ENCODE measurements at regions not wholly inside any gene's neighbourhood (a gene's known extent, or its start where the extent isn't known, plus 50 kb on each side); places are given as distances from the start of the nearest gene placed in this dataset.

DNA sequence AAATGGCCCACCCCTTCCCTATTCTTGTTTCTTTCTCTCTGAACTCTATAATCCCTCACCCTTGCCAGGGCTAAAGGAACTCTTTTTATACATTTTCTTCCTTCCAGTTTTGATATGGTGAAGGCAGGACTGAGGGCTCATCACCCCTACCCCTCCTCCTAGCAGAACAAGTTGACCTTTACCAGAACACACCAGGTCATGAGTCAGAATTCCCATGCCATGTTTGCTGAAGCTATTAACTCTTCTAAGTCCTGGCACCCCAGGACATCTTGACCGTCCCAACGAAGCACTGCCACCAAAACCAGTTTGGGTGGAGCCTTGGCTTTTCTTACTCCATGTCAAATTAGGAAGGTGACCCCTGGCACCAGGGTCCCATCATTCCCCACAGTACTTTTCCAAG is 57.5 kb upstream of the DYNLT3 start:
- Histone ChIP-seq H3K27me3 (ENCODE audit: control insufficient read depth, insufficient read depth, low read length) (peaks cover 19% of the 10 kb centered on the region), H3K4me3 (ENCODE audit: low read depth, low read length) (no peak overlapping the region), H3K27ac (ENCODE audit: low read depth, low read length) (no peak overlapping the region), H3K9me3 (ENCODE audit: control insufficient read depth, insufficient read depth, low read length) (no peaks in the 10 kb centered on the region), H3K36me3 (ENCODE audit: control insufficient read depth, insufficient read depth, low read length) (no peaks in the 10 kb centered on the region), H3K4me1 (ENCODE audit: control insufficient read depth, insufficient read depth, low read length) (peaks cover 10% of the 10 kb centered on the region)
- DNase-seq (ENCODE audit: low read depth in 4 of 6, low spot score in 6 of 6), result no peak
- WGBS (ENCODE audit: insufficient coverage), result 68% methylated on average over 2 of the region's 2 CpGs

DNA sequence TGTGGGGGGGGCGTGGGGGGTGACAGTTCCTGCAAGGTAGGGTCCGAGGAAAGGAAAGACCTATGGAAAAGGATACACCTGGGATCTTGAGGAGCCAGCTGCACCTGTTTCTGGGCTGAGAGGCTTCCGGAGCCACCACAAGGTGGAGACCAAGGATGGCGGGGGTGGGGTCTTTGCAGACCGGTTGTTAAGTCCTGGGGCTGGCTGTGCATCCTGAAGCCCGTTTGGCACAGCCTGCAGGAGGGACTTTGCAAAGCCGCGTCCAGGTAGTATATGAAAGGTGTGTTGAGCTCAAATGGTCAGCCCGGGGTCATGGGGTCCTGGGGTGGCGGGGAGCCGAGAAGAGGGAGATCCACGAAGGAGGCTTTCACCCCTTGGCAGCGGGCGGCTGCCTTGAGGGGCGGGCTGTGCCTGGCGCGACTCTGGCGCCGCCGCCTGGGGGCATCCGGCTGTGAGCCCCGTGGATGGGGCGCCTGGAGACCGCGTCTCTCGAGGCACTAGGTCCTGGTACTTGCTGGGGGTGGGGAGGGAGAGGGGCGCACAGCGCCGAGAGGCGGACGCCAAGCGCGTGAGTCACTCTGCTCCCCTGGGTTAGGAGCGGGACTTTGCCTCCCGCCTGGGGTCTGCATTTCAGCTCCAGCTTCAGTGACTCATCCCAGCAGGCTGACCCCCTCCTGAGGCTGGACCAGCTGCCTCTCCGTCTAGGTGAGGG is 58.2 kb upstream of the DYNLT3 start:
- Histone ChIP-seq H3K27ac (ENCODE audit: low read depth, low read length) (no peak overlapping the region), H3K9me3 (ENCODE audit: control insufficient read depth, insufficient read depth, low read length) (no peaks in the 10 kb centered on the region), H3K27me3 (ENCODE audit: control insufficient read depth, insufficient read depth, low read length) (peaks cover 20% of the 10 kb centered on the region), H3K4me3 (ENCODE audit: low read depth, low read length) (peak overlapping the region; percentile 33), H3K36me3 (ENCODE audit: control insufficient read depth, insufficient read depth, low read length) (no peaks in the 10 kb centered on the region), H3K4me1 (ENCODE audit: control insufficient read depth, insufficient read depth, low read length) (peaks cover 10% of the 10 kb centered on the region)
- WGBS (ENCODE audit: insufficient coverage), result 14% methylated on average over 33 of the region's 36 CpGs
- peak in 2 of 6 donors; percentile 21 to 34 for DNase-seq (ENCODE audit: low read depth in 4 of 6, low spot score in 6 of 6)

DNA sequence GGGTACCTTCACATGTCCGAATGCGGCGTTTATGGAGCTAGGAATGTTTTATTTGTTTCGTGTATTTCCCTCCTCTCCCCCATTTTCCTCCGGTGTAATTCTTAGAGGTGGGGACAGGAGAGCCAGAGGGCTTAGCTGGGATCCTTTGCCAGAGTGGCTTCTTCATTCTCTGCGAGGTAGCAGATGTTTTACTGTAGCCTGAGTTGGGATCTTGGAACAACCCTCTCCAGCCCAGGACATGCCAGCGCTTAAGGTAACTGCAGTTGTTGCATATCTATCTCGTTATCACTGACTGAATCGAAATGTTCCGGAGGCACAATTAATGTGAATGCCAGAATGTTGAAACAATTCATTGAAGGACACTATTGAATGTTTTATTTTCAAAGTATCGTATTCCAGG is 59.0 kb upstream of the DYNLT3 start:
- WGBS (ENCODE audit: insufficient coverage), result 15% methylated on average over 3 of the region's 11 CpGs
- peak in 2 of 6 donors; percentile 1 to 10 for DNase-seq (ENCODE audit: low read depth in 4 of 6, low spot score in 6 of 6)
- Histone ChIP-seq H3K4me1 (ENCODE audit: control insufficient read depth, insufficient read depth, low read length) (peaks cover 10% of the 10 kb centered on the region), H3K27ac (ENCODE audit: low read depth, low read length) (no peak overlapping the region), H3K9me3 (ENCODE audit: control insufficient read depth, insufficient read depth, low read length) (no peaks in the 10 kb centered on the region), H3K36me3 (ENCODE audit: control insufficient read depth, insufficient read depth, low read length) (no peaks in the 10 kb centered on the region), H3K4me3 (ENCODE audit: low read depth, low read length) (peak overlapping the region; percentile 33), H3K27me3 (ENCODE audit: control insufficient read depth, insufficient read depth, low read length) (peaks cover 20% of the 10 kb centered on the region)

DNA sequence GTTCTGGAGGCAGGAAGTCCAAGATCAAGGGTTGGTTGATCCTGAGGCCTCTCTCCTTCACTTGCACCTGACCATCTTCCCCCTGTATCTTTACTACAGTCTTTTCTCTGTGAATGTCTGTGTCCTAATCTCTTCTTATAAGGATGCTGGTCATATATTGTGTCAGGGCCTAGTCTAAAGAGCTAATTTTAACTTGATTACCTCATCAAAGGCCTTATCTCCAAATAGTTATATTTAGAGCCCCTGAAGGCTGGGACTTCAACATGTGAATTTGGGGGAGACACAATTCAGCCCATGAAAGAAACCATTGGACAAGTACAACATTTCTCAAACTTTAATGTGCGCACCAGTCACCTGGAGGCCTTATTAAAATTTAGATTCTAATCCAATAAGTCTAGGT is 62.8 kb upstream of the DYNLT3 start:
- H3K27me3 ChIP-seq (ENCODE audit: control insufficient read depth, insufficient read depth, low read length), result peaks cover 20% of the 10 kb centered on the region
- H3K4me1 ChIP-seq (ENCODE audit: control insufficient read depth, insufficient read depth, low read length), result peaks cover 9% of the 10 kb centered on the region
- DNase-seq (ENCODE audit: low read depth in 4 of 6, low spot score in 6 of 6), result no peak
- H3K36me3 ChIP-seq (ENCODE audit: control insufficient read depth, insufficient read depth, low read length), result no peaks in the 10 kb centered on the region
- WGBS (ENCODE audit: insufficient coverage), result no CpG with 5 or more reads among the region's 1 CpG
- H3K9me3 ChIP-seq (ENCODE audit: control insufficient read depth, insufficient read depth, low read length), result no peaks in the 10 kb centered on the region
- no peak overlapping the region for H3K4me3 ChIP-seq (ENCODE audit: low read depth, low read length)
- H3K27ac ChIP-seq (ENCODE audit: low read depth, low read length), result no peak overlapping the region

DNA sequence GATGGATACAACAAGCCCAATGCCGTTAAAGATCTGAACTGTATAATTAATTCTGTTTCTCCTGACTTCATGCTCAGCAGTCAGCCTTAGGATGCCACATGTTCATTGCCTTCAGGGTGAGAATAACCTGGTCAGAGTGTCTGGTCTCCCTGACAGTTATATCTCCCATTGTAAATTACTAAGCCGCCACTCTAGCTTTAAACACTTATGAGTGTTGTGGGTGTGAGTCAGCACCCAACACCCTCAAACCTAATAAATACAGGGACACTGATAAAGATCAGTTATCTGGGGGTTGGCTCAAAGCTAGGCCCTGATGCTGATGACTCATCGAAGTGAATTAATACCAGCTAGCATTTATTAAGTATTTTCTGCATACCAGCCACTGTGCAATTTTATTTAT is 64.9 kb upstream of the DYNLT3 start:
- Histone ChIP-seq H3K4me3 (ENCODE audit: low read depth, low read length) (no peak overlapping the region), H3K4me1 (ENCODE audit: control insufficient read depth, insufficient read depth, low read length) (no peaks in the 10 kb centered on the region), H3K27ac (ENCODE audit: low read depth, low read length) (no peak overlapping the region), H3K27me3 (ENCODE audit: control insufficient read depth, insufficient read depth, low read length) (peaks cover 5% of the 10 kb centered on the region), H3K36me3 (ENCODE audit: control insufficient read depth, insufficient read depth, low read length) (no peaks in the 10 kb centered on the region), H3K9me3 (ENCODE audit: control insufficient read depth, insufficient read depth, low read length) (no peaks in the 10 kb centered on the region)
- WGBS (ENCODE audit: insufficient coverage), result 100% methylated on average over 1 of the region's 3 CpGs
- no peak for DNase-seq (ENCODE audit: low read depth in 4 of 6, low spot score in 6 of 6)

DNA sequence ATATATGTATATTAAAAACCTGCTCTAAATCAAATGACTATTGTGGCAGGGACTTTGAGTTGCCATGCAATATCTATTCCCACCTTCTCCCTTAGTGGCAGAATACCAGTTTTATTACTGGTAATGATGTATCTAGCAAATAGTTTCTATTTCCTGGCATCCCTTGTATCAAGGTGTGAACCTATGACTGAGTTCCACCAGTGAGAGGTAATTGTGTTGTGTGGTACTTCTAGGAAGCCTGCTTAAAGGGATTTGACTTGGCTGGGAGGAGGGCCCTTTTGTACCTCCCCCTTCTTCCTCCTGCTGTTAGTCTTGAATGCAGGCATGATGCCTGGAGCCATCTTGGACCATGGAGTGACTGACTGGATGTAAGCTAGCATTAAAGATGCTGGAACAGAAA is 65.4 kb upstream of the DYNLT3 start:
- Histone ChIP-seq H3K4me3 (ENCODE audit: low read depth, low read length) (no peak overlapping the region), H3K9me3 (ENCODE audit: control insufficient read depth, insufficient read depth, low read length) (no peaks in the 10 kb centered on the region), H3K27ac (ENCODE audit: low read depth, low read length) (no peak overlapping the region), H3K4me1 (ENCODE audit: control insufficient read depth, insufficient read depth, low read length) (no peaks in the 10 kb centered on the region), H3K27me3 (ENCODE audit: control insufficient read depth, insufficient read depth, low read length) (peaks cover 5% of the 10 kb centered on the region), H3K36me3 (ENCODE audit: control insufficient read depth, insufficient read depth, low read length) (no peaks in the 10 kb centered on the region)
- no peak for DNase-seq (ENCODE audit: low read depth in 4 of 6, low spot score in 6 of 6)

DNA sequence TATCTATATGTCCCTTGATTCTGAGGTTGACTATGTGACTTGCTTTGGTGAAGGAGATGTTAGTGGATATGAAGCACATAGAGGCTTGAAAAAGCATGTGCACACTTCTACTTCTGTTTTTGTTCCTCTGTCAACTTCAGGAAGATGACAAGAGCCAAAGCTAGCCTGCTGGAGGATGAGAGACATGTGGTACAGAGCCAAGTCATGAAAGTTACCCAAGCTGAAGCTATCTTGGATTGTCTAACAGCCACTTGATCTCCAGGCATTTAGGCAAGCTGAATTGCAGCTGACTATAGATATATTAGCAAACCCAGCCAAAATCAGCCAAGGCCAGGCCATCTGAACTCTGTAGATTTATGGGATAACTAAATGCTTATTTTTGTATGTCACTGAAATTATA is 70.8 kb upstream of the DYNLT3 start:
- Histone ChIP-seq H3K27ac (ENCODE audit: low read depth, low read length) (no peak overlapping the region), H3K36me3 (ENCODE audit: control insufficient read depth, insufficient read depth, low read length) (no peaks in the 10 kb centered on the region), H3K9me3 (ENCODE audit: control insufficient read depth, insufficient read depth, low read length) (peaks cover 3% of the 10 kb centered on the region), H3K4me3 (ENCODE audit: low read depth, low read length) (no peak overlapping the region), H3K27me3 (ENCODE audit: control insufficient read depth, insufficient read depth, low read length) (no peaks in the 10 kb centered on the region), H3K4me1 (ENCODE audit: control insufficient read depth, insufficient read depth, low read length) (no peaks in the 10 kb centered on the region)
- DNase-seq (ENCODE audit: low read depth in 4 of 6, low spot score in 6 of 6), result no peak

DNA sequence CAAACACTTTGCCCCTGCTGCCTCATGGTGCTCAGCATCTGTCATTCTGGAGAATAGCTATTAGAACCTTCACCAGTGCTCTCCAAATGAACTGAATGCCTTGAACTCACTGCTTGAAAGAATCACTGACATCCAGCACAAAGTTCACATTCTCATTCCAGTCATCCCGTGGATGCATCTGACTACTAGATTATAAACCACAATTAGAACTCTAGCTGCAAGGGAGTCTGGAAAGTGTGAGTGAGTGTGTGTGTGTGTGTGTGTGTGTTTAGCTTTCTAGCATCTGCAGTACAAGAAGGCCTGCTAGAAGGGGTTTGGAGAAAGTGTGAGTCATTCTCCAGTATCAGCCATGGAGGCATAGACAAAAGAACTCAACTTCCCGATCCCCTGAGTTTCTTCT is 71.3 kb upstream of the DYNLT3 start:
- H3K4me3 ChIP-seq (ENCODE audit: low read depth, low read length), result no peak overlapping the region
- WGBS (ENCODE audit: insufficient coverage), result no CpG with 5 or more reads among the region's 2 CpGs
- H3K36me3 ChIP-seq (ENCODE audit: control insufficient read depth, insufficient read depth, low read length), result no peaks in the 10 kb centered on the region
- H3K27ac ChIP-seq (ENCODE audit: low read depth, low read length), result no peak overlapping the region
- no peak for DNase-seq (ENCODE audit: low read depth in 4 of 6, low spot score in 6 of 6)
- peaks cover 3% of the 10 kb centered on the region for H3K9me3 ChIP-seq (ENCODE audit: control insufficient read depth, insufficient read depth, low read length)
- H3K4me1 ChIP-seq (ENCODE audit: control insufficient read depth, insufficient read depth, low read length), result no peaks in the 10 kb centered on the region
- H3K27me3 ChIP-seq (ENCODE audit: control insufficient read depth, insufficient read depth, low read length), result no peaks in the 10 kb centered on the region

DNA sequence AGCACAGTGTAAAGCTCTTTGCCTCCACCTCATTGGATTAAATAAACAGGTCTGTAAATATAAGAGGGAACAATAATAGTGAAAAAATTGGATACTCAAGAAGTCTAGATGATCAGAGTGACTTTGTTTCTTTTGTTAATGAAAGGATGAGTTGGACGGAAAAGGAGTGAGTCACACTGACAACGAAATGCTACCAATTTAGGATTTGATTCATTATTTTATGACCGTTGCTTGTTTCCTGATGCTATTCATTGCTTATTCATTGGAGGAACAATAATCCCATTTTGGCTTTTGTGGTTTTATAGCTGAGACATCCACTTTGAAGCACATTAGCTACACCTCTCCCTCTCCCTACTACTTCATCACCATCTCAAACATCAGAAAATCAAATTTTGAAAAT is 74.4 kb upstream of the DYNLT3 start:
- Histone ChIP-seq H3K4me3 (ENCODE audit: low read depth, low read length) (no peak overlapping the region), H3K4me1 (ENCODE audit: control insufficient read depth, insufficient read depth, low read length) (no peaks in the 10 kb centered on the region), H3K36me3 (ENCODE audit: control insufficient read depth, insufficient read depth, low read length) (no peaks in the 10 kb centered on the region), H3K27ac (ENCODE audit: low read depth, low read length) (no peak overlapping the region), H3K27me3 (ENCODE audit: control insufficient read depth, insufficient read depth, low read length) (no peaks in the 10 kb centered on the region), H3K9me3 (ENCODE audit: control insufficient read depth, insufficient read depth, low read length) (peaks cover 3% of the 10 kb centered on the region)
- DNase-seq (ENCODE audit: low read depth in 4 of 6, low spot score in 6 of 6), result no peak
- WGBS (ENCODE audit: insufficient coverage), result no CpG with 5 or more reads among the region's 3 CpGs

DNA sequence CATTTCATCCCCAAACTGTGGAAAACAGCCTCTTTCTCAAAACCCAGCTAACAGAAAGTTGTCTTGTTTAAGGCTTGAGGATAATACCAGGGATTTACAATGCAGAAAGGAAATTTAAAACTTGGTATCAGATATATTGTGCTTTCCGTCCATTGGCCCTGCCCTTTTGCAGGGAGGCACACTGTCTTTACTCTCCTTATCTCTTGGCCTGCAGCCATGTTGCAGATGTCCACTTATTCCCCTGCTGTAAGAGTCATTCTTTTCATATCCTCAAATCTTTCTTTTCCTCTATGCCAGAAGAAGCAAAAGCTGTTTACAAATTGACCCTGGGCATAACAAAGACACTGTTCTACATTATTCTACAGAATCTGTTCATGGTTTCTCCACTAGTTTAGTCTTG is 75.6 kb upstream of the DYNLT3 start:
- H3K9me3 ChIP-seq (ENCODE audit: control insufficient read depth, insufficient read depth, low read length), result peaks cover 3% of the 10 kb centered on the region
- H3K27ac ChIP-seq (ENCODE audit: low read depth, low read length), result no peak overlapping the region
- H3K27me3 ChIP-seq (ENCODE audit: control insufficient read depth, insufficient read depth, low read length), result no peaks in the 10 kb centered on the region
- H3K36me3 ChIP-seq (ENCODE audit: control insufficient read depth, insufficient read depth, low read length), result no peaks in the 10 kb centered on the region
- DNase-seq (ENCODE audit: low read depth in 4 of 6, low spot score in 6 of 6), result no peak
- no peak overlapping the region for H3K4me3 ChIP-seq (ENCODE audit: low read depth, low read length)
- no peaks in the 10 kb centered on the region for H3K4me1 ChIP-seq (ENCODE audit: control insufficient read depth, insufficient read depth, low read length)
- WGBS (ENCODE audit: insufficient coverage), result 33% methylated on average over 1 of the region's 1 CpG

All from spinal cord (tissue), 9 donors.